ENCODE measurements at regions not wholly inside any gene's neighbourhood (a gene's known extent, or its start where the extent isn't known, plus 50 kb on each side); places are given as distances from the start of the nearest gene placed in this dataset.
A peak's percentile ranks its signal among the peaks of the same experiment; 100 is the strongest.
"Not testable (repeated sequence)": the region's sequence is repeated elsewhere in the genome, so short reads cannot be mapped to it uniquely, and the experiment has no call there.

- no peak for DNase-seq (ENCODE audit: low read depth)
Measured at GRCh38 chr10:53331460-53331859, 558.9 kb upstream of the MBL2 start.

GRCh38 chr10:53326401-53327305, 554.1 kb upstream of the MBL2 start:
- DNase-seq (ENCODE audit: low read depth): not testable (repeated sequence)

- peak; percentile 5 for DNase-seq (ENCODE audit: low read depth)
Measured at GRCh38 chr10:53325066-53325465, 552.5 kb upstream of the MBL2 start.

GRCh38 chr10:53315709-53316108, 543.1 kb upstream of the MBL2 start:
- DNase-seq (ENCODE audit: low read depth): no peak

- peak; percentile 80 for DNase-seq (ENCODE audit: low read depth)
Measured at GRCh38 chr10:53314876-53315275, 542.3 kb upstream of the MBL2 start.

- no peak for DNase-seq (ENCODE audit: low read depth)
Measured at GRCh38 chr10:53298443-53298842, 525.9 kb upstream of the MBL2 start.

- no peak for DNase-seq (ENCODE audit: low read depth)
Measured at GRCh38 chr10:53284615-53285182, 512.1 kb upstream of the MBL2 start.

GRCh38 chr10:53276797-53277196, 504.2 kb upstream of the MBL2 start:
- no peak for DNase-seq (ENCODE audit: low read depth)

- DNase-seq (ENCODE audit: low read depth): no peak
Measured at GRCh38 chr10:53269482-53269881, 496.9 kb upstream of the MBL2 start.

GRCh38 chr10:53260213-53260612, 487.6 kb upstream of the MBL2 start:
- DNase-seq (ENCODE audit: low read depth): no peak

- no peak for DNase-seq (ENCODE audit: low read depth)
Measured at GRCh38 chr10:53256623-53257022, 484.0 kb upstream of the MBL2 start.

GRCh38 chr10:53255661-53256205, 483.1 kb upstream of the MBL2 start:
- no peak for DNase-seq (ENCODE audit: low read depth)

GRCh38 chr10:53253221-53253620, 480.6 kb upstream of the MBL2 start:
- DNase-seq (ENCODE audit: low read depth): no peak

GRCh38 chr10:53239873-53240272, 467.3 kb upstream of the MBL2 start:
- no peak for DNase-seq (ENCODE audit: low read depth)

- DNase-seq (ENCODE audit: low read depth): no peak
Measured at GRCh38 chr10:53236941-53237340, 464.4 kb upstream of the MBL2 start.

GRCh38 chr10:53233749-53234148, 461.2 kb upstream of the MBL2 start:
- DNase-seq (ENCODE audit: low read depth): no peak

- DNase-seq (ENCODE audit: low read depth): no peak
Measured at GRCh38 chr10:53230651-53231050, 458.1 kb upstream of the MBL2 start.

- no peak for DNase-seq (ENCODE audit: low read depth)
Measured at GRCh38 chr10:53223851-53224250, 451.3 kb upstream of the MBL2 start.

- no peak for DNase-seq (ENCODE audit: low read depth)
Measured at GRCh38 chr10:53222806-53223205, 450.2 kb upstream of the MBL2 start.

GRCh38 chr10:53209944-53210611, 437.5 kb upstream of the MBL2 start:
- DNase-seq (ENCODE audit: low read depth): no peak

GRCh38 chr10:53183733-53184132, 411.1 kb upstream of the MBL2 start:
- no peak for DNase-seq (ENCODE audit: low read depth)

GRCh38 chr10:53177468-53177867, 404.9 kb upstream of the MBL2 start:
- DNase-seq (ENCODE audit: low read depth): no peak

GRCh38 chr10:53166325-53166724, 393.7 kb upstream of the MBL2 start:
- DNase-seq (ENCODE audit: low read depth): no peak

Data from iris pigment epithelial cell (primary cell).